HG03460 (cell line): ENCODE measurements at regions not wholly inside any gene's neighbourhood (a gene's known extent, or its start where the extent isn't known, plus 50 kb on each side); places are given as distances from the start of the nearest gene placed in this dataset.
A peak's percentile ranks its signal among the peaks of the same experiment; 100 is the strongest.

ENCODE experiments used
- ATAC-seq: cut with Tn5 transposase; IDR thresholded peaks from one replicate; pipeline ENCODE4 v1.9.1; 2021; ENCODE audit not compliant: unreplicated experiment

DNA sequence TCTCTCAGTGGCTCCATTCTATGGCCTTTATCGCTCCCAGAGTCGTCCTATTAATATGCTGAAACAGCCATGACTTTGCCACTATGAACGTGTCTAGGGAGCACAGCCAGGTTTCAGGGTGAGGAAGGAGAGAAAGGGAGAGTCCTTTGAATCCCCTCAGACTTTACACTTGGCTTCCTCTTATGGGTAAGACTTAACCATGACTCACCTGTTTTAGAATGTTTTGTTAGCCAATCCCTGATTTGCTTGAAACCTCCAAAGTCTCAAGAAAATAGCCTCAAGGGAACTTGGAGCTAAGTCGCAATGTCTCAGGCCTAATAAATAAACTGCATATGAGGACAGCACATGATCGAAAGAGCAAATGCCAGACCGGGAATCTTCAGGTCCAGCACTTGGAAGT lies 131.2 kb upstream of the RCN1 start:
- ATAC-seq = no peak

DNA sequence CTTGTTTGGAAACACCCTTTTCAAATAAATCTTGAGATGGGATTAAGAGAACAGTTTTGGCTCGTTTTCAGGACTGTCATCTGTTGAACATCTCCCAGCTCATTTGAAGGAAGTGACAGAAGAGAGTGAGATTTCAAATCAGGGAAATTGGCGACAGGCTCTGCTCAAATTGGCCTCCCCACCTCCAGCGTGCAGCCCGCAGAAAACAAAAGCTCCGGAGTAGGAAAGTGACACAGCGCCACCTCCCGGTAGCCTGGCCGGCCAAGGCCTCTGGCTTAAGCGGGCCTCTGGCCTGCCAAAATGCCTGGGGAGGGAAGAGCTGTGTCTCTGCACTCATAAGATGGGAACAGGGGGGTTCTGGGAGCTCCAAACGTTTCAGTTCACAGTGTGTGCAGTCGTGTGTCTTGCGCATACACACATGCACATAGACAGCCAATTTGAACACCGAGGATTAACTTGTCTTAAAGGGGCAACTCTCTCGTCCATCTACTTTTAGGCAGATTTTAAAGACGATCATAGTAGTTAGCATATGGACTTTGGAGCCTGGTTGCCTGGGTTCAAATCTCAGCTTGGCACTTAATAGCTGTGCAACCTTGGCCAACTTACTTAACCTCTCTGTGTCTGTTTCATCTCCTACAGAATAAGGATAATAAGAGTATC lies 132.7 kb upstream of the RCN1 start:
- ATAC-seq = peak; percentile 75

DNA sequence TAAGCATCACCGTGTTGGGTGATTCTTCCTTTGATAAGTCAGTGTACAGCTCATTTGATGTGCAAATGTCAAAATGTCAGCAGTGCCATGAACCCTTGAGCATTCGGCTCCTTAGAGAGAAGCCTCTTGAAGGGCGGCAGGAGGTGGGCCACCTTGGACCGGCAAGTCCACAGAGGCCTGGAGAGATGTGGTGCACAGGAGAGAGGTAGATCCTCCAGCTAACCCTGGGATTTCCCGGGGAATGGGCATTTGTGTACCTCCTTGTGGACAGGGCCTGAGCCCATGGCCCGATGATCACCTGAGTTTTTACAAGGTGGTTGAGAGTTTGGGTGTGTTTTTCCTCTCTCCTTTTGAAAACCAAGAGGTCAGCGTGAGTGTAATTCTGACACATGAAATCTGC lies 133.2 kb upstream of the RCN1 start:
- ATAC-seq = no peak

DNA sequence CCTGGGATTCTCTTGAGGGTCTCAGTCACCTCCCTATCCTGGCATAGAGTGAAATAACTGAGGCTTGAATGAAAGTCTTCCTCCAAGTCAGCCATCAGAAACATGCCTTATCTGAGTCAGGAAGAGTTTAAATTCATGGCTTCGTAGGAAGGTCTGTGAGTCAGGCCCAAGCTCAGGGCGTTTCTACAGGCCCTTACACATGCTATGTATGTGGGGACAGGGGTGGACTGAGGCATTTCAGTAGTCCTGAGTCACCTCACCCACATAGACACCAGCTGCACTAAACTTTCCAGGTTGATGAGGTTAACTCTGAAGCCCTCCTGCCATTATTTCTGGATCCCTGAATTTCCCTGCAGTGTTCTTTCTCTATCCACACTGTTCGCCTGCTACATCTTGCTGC lies 134.6 kb upstream of the RCN1 start:
- no peak for ATAC-seq

DNA sequence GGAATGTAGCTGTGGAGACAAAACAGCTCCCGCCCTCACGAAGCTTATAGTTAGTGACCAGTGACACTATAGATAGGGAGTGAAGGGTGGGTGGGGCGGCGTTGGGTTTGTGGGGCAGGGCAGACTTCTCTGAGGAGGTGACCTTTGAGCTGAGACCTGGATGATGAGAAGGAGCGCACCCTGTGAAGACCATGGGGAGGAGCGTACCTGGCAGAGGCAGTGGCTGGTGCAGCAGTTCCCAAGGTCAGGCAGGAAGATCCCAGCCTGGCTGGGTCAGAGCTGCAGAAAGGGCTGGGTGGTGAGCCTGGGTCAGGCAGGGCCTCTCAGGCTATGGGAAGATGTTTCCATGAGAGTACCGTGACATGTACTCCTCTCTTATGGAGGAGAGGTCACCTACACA lies 135.0 kb upstream of the RCN1 start:
- ATAC-seq = no peak

DNA sequence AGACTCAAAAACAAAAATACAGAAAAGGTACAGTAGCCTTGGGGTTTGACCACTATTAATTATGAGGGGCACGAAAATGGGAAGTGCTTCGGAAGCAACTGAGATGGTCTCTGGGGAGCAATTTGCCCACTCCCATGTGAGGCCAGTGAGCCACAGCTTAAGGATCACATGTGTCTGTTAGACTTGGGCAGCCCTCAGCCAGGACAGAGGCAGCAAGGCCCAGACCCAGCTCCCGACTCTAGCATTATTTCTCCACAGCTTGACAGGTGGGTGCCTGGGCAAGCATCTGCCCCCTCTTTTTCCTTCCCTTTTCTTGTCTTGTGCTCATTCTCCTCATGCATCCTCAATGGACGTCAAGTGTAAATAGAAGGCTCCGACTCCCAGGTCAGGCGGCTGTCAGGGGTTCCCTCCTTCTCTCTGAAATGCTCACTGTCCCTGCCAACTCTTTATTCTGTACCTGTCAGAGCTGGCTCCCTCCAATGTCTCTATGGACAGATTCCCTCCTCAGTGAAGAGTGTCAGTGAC lies 137.0 kb upstream of the RCN1 start:
- ATAC-seq = no peak

DNA sequence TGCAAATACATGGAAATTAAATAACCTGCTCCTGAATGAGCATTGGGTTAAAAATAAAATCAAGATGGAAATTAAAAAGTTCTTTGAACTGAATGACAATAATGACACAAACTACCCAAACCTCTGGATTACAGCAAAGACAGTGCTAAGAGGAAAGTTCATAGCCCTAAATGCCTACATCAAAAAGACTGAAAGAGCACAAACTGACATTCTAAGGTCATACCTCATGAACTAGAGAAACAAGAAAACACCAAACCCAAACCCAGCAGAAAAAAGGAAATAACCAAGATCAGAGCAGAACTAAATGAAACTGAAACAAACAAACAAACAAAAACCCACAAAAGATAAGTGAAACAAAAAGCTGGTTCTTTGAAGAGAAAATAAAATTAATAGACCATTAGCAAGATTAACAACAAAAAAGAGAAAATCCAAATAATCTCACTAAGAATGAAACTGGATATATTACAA lies 138.6 kb upstream of the PAX6 start:
- ATAC-seq = peak; percentile 70

DNA sequence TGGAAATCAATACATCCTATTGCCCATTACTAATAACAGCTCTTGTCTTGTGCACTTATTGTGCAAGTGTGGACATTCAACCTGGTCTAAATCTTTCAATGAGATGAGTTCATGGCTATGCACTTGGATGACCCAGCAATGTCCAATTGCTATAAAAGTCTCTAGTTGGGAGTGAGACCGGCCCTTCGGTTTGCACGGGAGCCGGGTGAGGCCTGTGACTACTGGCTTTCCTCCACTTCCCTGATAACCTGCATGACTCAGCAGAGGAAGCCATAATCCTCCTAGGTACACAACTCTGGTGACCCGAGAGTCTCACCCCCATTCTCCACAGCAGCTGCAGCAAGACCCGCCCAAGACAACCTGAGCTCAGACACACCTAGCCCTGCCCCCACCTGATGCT lies 135.9 kb upstream of the PAX6 start:
- no peak for ATAC-seq

DNA sequence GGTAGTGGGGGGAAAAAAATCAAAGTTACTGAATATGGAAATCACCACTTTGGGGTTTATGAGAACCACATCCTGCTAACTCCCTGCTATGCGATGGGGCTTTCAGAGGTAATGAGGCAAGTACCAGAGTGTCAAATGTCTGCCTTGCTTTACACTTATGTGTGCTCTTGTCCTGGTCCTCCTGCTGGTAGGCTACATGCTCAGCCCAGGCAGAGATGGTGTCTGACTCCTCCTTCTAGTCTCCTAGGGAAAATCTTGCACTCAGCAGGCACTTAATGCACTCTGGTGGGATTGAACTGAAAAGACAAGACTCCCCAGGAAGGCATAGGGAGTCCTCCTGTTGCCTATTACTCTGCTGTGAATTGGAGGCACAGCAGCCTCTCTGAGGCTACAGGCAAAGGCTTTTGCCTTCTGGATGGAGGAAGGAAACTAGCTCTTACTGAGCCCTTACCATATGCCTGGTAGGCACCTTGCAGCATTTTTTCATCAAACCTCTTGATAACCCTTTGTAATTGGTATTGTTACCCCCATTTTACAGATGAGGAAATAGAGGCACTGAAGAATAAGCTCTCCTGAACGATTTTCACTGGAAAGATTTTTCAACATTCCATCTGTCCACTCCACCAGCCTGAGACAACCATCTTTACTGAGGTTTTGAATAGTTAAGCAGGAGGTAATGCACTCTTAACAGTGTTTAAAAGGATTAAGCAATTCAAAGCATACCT lies 132.1 kb upstream of the PAX6 start:
- ATAC-seq = peak; percentile 98

DNA sequence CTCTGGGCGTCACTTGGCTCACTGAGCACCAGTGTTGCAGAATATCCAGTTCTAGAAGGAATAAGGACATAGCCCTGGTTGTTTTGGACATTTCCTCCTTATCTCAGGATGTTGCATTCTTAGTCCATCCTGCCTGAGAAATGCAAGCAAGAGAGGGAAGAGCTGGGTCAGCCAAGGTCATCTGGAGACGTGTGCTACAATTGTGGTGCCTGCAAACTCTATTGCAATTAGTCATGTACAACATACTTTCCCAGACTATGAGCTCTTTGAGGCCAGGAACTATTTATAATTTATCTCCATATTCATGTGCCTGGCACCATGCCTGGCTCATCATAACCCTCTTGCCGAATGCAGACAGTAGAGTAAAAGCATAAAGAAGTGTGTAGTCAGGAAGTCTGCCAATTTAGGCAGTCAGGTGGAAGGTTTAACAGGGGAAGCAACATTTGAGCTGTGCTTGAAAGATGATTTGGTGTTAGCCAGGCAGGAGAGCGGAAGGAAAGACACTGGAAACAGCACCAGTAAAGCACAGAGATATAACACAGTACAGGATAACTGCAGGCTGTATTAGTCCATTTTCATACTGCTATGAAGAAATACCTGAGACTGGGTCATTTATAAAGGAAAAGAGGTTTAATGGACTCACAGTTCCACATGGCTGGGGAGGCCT lies 129.4 kb upstream of the PAX6 start:
- no peak for ATAC-seq

DNA sequence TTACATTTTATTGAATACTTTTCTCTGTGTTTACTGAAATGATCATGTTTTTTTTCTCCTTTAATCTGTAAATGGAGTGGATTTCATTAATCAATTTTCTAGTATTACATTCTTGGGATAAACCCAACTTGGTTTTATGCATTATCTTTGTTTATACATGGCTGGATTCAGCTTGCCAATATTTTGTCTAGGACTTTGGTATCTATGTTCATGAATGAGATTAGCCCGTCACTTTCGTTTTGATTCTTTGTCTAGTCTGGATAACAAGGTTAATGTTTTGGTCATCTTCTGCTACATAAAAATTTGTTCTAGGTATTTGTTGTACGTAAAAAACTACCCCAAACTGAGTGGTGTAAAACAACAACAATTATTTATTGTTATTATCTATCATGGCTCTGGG lies 127.9 kb upstream of the PAX6 start:
- no peak for ATAC-seq

DNA sequence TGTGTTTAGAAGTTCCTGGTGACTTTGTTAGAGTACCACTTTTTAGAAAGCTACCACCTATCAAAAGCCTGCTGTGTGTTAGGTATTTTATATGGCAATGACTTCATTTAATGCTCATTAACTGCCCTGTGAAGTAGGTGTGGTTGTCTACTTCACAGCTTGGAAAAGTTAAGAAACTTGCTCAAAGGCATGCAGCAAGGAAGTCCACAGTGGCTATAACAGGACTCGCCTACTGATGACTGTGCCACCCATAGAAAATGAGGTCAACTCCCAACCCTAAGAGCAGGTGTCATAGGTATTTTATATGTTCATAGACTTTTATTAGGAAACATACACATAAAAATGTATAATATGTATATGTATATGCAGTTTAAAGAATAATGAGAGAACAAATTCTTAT lies 125.2 kb upstream of the PAX6 start:
- ATAC-seq = no peak

DNA sequence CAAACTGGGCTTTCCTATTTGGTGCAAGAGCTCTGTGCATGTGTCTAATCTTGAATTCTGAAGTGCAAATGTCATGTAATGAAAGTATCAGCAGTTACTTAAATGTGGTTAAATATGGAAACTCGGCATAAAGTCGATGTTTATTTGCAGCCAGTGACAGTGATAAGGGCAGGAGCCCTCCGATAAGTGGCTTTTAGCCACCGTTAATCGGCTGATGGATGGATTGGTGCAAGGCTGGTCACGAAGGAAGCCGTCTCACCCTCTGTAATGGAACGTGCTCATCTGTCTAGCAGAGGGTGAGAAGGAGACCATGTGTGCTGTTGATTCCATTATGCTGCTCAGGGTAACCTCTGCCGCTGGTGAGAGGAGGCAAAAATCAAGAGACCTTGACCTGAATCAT lies 121.8 kb upstream of the PAX6 start:
- ATAC-seq = no peak

DNA sequence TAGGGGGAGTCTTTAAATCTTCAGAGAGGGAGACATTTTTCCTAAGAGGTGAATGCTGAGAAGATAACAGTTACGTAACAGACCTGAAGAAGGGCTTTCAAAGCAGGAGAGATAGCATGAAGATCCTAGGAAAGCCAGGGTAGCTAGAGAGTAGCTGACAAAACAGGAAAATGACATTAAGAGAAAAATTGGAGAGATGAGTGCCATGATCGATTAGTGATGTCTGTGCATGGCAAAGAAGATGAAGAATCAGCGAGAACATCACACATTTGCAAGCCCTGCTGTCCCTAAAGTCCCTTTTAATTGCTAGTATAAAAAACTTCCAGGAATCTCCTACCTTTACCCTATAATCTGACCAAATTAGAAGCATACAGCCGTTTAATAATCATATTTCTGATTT lies 116.9 kb upstream of the PAX6 start:
- no peak for ATAC-seq

DNA sequence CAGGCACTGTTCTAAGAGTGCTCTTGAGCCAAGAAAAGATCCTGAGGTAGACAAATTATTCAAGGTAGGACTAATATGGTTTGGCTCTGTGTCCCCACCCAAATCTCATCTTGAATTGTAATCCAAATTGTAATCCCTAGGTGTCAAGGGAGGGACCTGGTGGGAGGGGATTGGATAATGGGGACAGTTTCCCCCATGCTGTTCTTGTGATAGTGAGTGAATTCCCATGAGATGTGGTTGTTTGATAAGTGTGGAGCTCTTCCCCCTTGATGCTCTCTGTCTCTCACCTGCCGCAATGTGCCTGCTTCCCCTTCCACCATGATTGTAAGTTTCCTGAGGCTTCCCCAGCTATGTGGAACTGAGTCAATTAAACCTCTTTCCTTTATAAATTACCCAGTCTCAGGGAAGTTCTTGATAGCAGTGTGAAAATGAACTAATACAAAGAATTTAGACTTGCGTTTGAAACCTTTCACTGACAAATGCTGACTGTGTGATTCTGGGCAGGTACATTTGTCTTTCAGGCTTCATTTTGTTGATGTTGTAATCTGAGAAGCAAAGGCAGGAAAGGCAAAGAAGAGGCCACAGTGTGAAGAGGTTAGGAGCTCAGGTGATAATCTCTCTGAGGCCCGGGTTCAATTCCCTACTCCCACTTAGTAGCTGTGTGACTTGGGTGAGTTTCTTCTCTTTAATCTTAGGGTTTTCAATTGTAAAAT lies 115.8 kb upstream of the PAX6 start:
- ATAC-seq = no peak

DNA sequence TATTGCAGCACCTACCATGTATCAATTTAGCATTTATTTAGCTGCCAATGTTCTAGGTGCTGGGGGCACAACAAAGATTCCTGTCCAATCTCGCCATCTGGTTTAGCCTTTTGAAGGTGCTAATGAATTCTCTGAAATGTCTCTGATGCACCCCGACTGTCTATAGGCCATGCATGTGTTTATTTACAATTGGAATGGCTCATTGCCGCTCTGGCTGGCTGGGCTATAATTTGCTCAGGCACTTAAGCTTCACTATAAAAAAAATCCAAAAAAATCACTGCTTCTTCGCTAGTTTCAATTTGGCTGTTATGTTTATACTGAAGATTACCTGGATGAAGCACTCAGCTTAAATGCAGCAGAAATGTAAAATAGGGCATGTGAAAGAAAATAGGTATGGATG lies 115.0 kb upstream of the PAX6 start:
- ATAC-seq = no peak

DNA sequence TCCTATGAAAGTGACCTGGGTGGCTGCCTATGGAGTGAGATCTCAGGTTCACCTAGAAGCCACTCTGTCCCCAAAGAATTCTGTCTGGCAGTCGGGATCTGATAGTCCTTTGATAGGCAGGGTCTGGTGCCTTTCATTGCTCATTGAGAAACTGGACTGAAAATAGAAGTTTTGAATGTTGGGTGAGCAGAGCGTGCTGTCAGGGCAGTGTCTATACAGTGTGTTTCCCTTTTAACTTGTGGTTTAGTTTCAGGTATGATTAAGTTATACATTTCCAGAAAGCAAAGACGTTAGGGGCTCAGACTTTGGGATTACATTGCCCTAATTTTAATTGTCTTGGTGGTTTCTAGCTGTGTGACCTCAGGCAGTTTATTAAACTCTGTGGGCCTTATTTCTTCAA lies 111.3 kb upstream of the PAX6 start:
- peak; percentile 62 for ATAC-seq

DNA sequence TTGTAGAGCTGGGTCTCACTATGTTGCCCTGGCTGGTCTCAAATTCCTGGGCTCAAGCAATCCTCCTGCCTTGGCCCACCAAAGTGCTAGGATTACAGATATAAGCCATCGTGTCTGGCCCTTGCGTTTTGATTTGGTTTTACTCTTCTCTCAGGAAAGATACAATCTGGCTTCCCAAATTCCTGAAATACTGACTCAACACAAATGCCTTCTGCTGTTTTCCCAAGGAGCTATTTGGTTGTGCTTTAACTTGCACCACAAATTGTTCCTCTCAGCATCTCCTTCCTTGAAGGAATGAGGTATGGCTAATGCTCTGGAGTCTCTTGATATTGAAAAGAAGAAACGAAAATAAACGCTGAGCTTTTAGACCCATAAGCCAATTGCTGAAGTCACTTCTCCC lies 110.0 kb upstream of the PAX6 start:
- no peak for ATAC-seq

DNA sequence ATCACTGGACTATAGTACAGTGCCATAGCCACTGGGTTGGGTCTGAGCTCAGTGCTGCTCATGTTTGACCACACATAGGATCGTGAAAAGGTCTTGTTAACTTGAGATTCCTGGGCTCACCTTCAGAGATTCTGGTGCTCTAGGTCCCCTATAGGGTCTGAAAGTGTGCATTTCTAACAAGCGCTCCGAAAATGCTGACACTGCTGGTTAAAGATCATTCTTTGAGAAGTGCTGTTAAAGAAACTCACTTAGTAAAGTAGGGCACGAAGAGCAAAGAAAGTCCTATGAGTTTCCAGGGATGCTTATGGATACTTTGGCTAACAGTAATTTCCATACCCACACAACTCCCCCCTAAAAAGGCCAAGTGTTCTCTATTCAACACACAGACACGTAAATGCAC lies 108.1 kb upstream of the PAX6 start:
- no peak for ATAC-seq

DNA sequence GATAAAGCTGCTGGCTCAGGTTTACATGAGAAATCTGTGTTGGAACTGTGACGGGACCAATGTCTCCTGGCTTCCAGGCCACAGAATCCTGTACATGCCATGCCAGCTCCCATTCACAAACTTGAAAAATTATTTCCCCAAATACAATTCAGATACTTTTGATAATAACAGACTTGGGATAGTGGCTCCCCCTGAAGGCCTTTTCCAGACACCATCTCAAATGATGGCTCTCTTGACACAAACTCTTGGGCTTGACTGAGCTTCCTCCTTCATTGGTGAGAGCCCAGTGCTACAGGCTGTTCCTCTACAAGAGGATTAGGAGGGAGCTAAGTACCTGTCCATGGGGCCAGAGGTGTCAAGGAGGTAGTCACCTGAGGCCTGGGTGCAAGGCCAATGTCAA lies 104.7 kb upstream of the PAX6 start:
- ATAC-seq = no peak

DNA sequence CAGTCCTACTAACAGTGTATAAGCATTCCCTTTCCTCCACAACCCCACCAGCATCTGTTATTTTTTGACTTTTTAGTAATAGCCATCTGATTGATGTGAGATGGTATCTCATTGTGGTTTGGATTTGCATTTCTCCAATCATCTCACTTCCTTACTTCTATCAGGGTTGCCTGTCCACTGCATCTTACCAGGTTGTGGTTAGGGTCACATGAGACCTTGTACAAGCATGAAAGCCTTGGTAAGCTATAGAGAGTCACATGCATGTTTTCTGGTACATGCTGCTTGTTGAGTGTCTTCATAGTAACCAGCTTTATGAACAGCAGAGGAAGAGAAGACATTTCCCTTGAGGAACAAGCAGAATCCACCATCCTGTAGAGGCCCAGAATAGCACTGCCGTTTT lies 102.9 kb upstream of the PAX6 start:
- ATAC-seq = peak; percentile 82
